ENCODE measurements at regions not wholly inside any gene's neighbourhood (a gene's known extent, or its start where the extent isn't known, plus 50 kb on each side); places are given as distances from the start of the nearest gene placed in this dataset.

DNA sequence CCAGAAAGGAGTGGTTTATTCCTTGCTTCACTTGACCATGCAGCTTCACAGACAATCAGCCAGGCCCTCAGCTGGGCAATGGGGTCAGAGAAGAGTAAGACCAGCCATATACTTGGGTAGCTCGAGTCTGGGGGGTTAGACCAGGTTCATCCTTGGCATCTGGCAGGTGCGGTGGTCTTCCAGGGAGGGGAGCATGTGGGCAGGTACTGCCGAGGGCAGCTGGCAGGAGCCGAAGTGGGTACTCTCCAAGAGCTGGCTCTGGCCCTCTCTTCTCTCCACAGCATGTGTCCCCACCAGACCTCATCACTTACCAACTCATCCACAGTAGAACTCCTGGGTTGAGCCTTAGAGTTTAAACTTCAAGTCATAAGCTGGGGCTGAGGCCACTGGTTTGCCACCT lies 156.8 kb downstream of the FOXD2 start:
- H3K36me3 Mint-ChIP-seq: peaks cover 9% of the 10 kb centered on the region
- H3K27ac Mint-ChIP-seq: no peak overlapping the region
- peaks cover 5 to 6% of the 10 kb centered on the region in 2 donors for H3K9me3 Mint-ChIP-seq
- Histone ChIP-seq H3K4me3 (ENCODE audit: low read length) (no peak overlapping the region), H3K27me3 (ENCODE audit: control insufficient read depth, insufficient read depth, low read length) (peaks cover 6% of the 10 kb centered on the region), H3K36me3 (ENCODE audit: control insufficient read depth, insufficient read depth, low read length) (no peaks in the 10 kb centered on the region), H3K27ac (ENCODE audit: low read length) (no peak overlapping the region), H3K9me3 (ENCODE audit: control insufficient read depth, insufficient read depth, low read length) (no peaks in the 10 kb centered on the region), H3K4me1 (ENCODE audit: control insufficient read depth, insufficient read depth, low read length) (no peaks in the 10 kb centered on the region)
- peaks cover 22 to 23% of the 10 kb centered on the region in 2 donors for H3K27me3 Mint-ChIP-seq (ENCODE audit: low read depth in 2 of 2)
- WGBS (ENCODE audit: insufficient coverage): 88% methylated on average over 4 of the region's 4 CpGs
- no peak overlapping the region for H3K4me3 Mint-ChIP-seq
- intact Hi-C loops (cut with micrococcal nuclease): no loop called here
- no peak for DNase-seq
- H3K4me1 Mint-ChIP-seq: no peaks in the 10 kb centered on the region
- ATAC-seq: no peak
- TF ChIP-seq CTCF (IDR thresholded peaks at IDR 0.05): no peak

DNA sequence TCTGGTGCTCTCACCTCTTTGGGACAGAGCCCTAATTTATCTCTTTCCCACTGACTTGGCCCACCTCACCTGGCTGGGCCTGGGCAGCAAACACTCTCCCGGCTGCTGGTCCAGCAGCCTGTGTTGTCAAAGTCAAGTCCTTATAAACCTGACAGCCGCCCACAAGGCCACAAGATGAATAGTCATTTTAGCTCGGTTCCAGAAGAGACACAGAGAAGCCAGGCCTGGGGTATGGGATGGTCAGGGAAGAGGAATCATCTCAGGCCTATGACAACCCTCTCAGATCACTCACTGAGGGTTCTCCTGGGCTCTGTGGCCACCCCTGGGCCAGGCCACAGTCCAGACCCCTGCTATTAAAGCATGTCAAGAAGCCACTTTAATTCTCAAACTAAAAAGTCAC lies 158.5 kb downstream of the FOXD2 start:
- no peak overlapping the region for H3K4me3 ChIP-seq (ENCODE audit: low read length)
- ATAC-seq (no peak), DNase-seq (no peak)
- 87% methylated on average over 3 of the region's 3 CpGs for WGBS (ENCODE audit: insufficient coverage)
- no peak overlapping the region for H3K27ac ChIP-seq (ENCODE audit: low read length)
- no peak for TF ChIP-seq CTCF (IDR thresholded peaks at IDR 0.05)
- H3K9me3 ChIP-seq (ENCODE audit: control insufficient read depth, insufficient read depth, low read length): no peaks in the 10 kb centered on the region
- peaks cover 8% of the 10 kb centered on the region for H3K27me3 ChIP-seq (ENCODE audit: control insufficient read depth, insufficient read depth, low read length)
- intact Hi-C loops (cut with micrococcal nuclease): no loop called here
- H3K4me3 Mint-ChIP-seq: no peak overlapping the region
- H3K36me3 ChIP-seq (ENCODE audit: control insufficient read depth, insufficient read depth, low read length): no peaks in the 10 kb centered on the region
- H3K4me1 ChIP-seq (ENCODE audit: control insufficient read depth, insufficient read depth, low read length): no peaks in the 10 kb centered on the region
- peaks cover 5 to 9% of the 10 kb centered on the region in 2 donors for H3K9me3 Mint-ChIP-seq
- no peak overlapping the region for H3K27ac Mint-ChIP-seq
- H3K36me3 Mint-ChIP-seq: peaks cover 15% of the 10 kb centered on the region
- no peaks in the 10 kb centered on the region for H3K4me1 Mint-ChIP-seq
- peaks cover 25 to 34% of the 10 kb centered on the region in 2 donors for H3K27me3 Mint-ChIP-seq (ENCODE audit: low read depth in 2 of 2)

DNA sequence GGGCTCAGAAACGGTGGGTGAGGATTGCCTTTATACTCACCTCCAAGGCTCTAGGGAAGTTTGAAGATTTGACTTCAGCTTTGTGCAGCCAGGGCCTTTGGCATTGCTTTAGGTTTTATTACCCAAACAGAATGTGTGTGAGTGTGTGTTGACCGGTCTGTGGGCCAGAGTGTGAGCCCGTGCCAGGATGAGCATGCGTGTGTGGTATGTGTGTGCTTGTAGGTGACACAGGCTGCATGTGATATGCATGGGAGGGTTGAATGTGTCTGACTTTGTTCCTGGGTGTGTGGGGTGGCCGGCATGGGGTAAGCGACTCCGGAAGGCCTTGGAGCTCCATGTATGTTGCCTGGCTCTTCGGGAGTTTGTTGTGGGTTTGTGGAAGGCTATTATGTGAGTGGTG lies 160.5 kb downstream of the FOXD2 start:
- no peak for ATAC-seq
- peaks cover 29 to 49% of the 10 kb centered on the region in 2 donors for H3K27me3 Mint-ChIP-seq (ENCODE audit: low read depth in 2 of 2)

More for the DNA sequence above, 160.5 kb downstream of the FOXD2 start:
- no peaks in the 10 kb centered on the region for H3K36me3 ChIP-seq (ENCODE audit: control insufficient read depth, insufficient read depth, low read length)
- Mint-ChIP-seq H3K27ac (no peak overlapping the region), H3K4me3 (no peak overlapping the region), H3K9me3 (peaks cover 7 to 14% of the 10 kb centered on the region in 2 donors), H3K36me3 (peaks cover 15% of the 10 kb centered on the region), H3K4me1 (no peaks in the 10 kb centered on the region)
- TF ChIP-seq CTCF (IDR thresholded peaks at IDR 0.05): no peak
- 76% methylated on average over 8 of the region's 8 CpGs for WGBS (ENCODE audit: insufficient coverage)
- intact Hi-C loops (cut with micrococcal nuclease): no loop called here
- H3K4me1 ChIP-seq (ENCODE audit: control insufficient read depth, insufficient read depth, low read length): no peaks in the 10 kb centered on the region
- H3K4me3 ChIP-seq (ENCODE audit: low read length): no peak overlapping the region
- no peak for DNase-seq
- no peaks in the 10 kb centered on the region for H3K9me3 ChIP-seq (ENCODE audit: control insufficient read depth, insufficient read depth, low read length)
- H3K27ac ChIP-seq (ENCODE audit: low read length): no peak overlapping the region
- peaks cover 8% of the 10 kb centered on the region for H3K27me3 ChIP-seq (ENCODE audit: control insufficient read depth, insufficient read depth, low read length)
